GM19468 (cell line): ENCODE measurements at regions not wholly inside any gene's neighbourhood (a gene's known extent, or its start where the extent isn't known, plus 50 kb on each side); places are given as distances from the start of the nearest gene placed in this dataset.
"Not testable (repeated sequence)": the region's sequence is repeated elsewhere in the genome, so short reads cannot be mapped to it uniquely, and the experiment has no call there.

Experiments used
- ATAC-seq: cut with Tn5 transposase; IDR thresholded peaks from one replicate; pipeline ENCODE4 v1.9.1; 2021; ENCODE audit warnings: mild to moderate bottlenecking, moderate library complexity, moderate number of reproducible peaks; ENCODE audit not compliant: unreplicated experiment; ENCODE audit errors: extremely low read depth

DNA sequence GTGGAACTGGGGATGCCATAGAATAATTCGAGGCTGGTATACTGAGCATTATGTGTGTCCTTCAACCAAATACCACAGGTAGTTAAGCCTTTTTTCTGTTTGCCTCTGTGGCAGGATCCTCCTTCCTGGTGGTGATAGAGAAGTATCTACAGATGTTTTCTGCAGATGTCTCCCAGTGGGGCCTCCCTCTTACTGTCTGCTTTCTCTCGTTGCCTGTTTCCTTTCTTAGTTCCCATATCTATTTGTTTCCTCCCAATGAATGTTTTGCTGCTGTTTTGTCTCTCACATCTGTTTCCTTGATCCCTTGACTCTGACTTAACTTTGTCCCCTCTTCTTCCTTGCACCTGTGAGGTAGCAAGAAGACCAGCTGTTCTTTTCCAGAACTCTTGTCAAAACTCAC, 130.9 kb upstream of the NUDT12 start:
- ATAC-seq, result no peak

DNA sequence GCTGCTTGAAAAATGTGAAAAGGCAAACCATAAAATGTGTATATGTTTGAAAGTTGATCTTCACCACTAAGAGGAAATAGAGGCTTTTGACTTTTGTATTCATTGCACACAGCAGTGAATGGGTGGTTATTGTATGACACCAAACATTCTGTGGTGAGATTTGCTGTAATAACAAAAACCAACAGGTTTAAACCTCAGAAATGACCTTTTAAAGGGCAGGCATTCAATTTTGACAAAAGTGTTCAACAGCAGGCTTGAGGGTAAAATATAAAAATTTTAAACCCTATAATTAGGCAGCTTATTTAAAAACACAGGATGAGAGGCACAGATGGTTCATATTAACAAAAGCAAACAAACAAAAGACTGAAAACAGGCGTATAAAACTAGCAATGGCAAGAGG, 128.1 kb upstream of the NUDT12 start:
- ATAC-seq, result no peak

DNA sequence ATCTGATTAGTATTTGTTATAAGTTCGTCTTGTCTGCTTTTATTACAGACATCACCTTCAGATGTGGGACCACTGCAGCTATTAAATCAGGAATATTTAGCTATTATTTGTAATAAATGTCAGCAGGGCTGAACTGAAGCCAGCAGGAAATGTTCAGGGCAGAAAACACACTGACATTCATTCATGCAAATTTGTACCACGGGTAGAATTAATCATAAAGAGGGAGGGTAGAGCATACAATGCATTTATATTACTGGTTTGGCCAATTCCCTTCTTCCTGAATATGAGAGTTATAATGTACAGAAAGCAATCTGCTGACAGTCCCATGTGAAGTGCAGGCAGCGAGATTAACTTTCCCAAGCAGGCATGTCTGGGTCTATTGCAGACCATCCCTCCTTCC, 117.3 kb upstream of the NUDT12 start:
- no peak for ATAC-seq

DNA sequence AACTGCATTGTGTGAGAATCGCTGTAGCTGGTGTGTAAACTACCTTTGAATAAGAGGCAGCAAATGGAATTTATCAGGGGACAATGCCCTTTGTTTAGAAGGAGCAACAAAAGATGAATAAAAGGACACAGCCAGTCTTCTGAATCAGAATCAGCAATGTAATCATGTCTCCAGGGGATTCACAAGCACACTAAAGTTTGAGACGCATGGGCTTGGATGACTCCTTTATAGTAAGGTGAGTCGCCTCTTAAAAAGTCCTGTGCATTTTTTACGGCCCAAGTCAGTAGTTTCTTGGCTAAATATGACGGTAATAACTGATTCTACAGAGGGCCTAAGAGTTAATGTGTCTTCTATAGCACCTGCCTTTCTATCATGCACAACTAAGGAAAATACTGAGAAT, 113.6 kb upstream of the NUDT12 start:
- ATAC-seq, result not testable (repeated sequence)

DNA sequence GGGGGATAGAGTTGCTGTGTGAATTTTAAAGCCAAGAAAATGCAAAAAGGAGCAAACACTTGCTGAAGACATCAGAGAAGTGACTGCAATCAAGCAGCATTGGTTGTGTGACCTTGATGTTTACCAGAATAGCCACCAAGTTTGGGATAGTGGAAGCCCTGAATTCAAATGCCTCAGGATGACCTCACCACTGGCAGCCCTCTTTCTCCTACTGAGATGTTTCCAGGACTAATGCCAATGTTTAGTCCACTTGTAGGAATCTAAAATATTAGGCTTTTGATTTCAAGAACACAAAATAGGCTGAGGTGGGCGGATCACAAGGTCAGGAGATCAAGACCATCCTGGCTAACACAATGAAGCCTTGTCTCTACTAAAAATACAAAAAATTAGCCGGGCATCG, 112.2 kb upstream of the NUDT12 start:
- ATAC-seq, result no peak

DNA sequence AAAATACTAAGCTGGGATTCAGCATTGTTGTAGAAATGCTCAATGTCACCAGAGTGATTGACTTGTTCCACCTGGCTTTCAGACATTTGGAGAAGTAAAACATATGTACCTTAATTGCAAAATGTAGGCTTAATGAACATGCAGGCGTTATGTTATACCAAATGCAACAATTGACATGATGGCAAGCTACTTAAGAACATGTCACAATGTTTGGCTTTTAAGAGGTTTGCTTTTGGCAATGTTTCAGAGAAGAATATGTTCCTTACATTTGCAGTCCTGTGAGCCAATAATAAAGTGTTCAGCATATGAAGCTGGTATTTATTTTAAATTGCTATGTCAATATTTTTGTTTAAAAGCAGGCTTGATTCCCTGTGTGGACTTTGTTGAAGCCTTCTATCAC, 111.7 kb upstream of the NUDT12 start:
- ATAC-seq, result no peak

DNA sequence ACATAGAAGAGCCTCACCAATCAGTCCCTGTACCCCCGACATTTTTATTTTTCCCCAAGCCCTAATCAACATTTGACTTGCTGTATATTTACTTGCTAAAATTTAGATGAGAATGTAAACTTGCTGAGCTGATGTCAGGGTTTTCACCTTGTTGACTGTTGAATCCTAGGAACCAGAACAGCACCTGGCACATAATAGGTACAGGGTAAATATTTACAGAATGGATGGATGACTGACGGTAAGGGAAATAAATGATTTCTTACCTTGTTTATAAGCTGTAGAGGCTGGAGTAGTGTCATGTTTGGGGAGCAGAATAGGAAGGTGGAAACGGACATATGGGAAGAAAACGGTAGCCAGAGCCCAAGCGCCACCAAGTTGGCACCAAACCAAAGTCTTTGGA, 107.0 kb upstream of the NUDT12 start:
- ATAC-seq, result no peak

DNA sequence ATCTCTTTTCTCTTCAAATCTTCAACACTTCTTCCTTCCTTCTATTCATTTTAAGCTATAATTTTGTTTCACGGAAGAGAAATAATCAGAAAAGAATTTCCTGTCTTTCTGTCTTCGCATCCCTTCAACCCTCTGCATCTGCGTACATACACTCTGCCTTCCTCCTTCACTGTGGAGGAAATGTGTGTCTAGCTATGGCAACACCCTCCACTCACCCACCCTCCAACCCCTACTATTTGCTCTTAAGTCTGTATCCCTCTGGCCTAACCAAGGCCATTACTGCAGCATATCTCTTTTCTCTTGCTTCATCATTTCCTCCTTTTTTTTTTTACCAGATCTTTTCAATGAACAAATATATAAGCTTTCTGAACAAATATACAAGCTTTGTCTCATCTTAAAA, 105.7 kb upstream of the NUDT12 start:
- no peak for ATAC-seq

DNA sequence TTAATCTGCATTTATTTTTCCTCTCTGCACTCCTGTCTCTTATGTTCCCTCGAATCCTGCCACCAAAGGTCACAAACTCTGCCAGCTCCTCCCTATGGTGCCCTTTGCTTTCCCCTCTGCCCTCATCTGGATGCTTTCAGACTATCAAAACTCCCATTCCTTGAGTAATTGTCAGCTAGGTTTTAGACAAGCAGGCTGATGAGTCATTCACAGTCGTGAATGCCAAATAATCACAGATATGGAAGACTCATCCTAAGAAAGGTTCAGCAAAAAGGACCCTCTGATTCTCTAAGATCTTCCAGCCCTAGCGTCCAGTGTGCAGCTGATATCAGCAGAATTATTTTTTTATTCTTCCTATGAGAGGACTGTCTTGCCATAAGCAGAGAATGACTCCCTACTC, 104.5 kb upstream of the NUDT12 start:
- no peak for ATAC-seq

DNA sequence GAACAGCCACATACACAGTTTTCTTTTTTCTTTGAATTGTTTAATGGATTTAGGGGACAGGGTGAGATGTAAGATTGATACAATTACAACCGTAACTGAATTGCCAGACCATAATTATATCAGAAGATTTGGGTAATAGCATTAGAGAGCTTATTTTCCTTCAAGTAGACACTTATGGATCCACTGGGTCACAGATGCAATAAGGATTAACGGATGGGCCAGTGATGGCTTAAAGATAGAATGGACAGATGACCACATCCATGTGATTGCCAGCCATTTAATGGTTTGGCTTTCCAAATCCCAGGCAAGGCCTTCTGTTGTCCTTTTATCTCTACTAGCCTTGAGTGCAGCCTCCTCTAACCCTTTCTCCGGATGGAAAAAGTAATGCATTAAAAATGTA, 94.7 kb upstream of the NUDT12 start:
- no peak for ATAC-seq

DNA sequence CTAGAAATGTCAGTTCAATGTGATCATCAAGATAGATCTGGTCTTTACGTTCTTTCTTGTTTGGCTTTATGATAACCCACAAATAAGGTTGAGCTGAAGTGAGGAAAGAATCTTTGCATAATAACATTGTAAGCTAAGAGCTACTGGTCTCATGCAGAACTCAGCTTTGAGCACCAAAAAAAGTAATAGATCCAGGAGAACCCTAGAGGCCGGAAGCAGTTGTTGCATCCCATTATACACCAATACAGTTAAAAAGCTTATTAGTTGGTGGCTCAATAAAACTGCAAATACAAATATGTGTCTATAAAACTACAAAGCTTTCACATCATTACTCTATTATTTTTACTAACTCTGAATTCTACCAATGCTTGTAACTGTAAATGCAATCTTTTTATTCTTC, 85.5 kb upstream of the NUDT12 start:
- no peak for ATAC-seq

DNA sequence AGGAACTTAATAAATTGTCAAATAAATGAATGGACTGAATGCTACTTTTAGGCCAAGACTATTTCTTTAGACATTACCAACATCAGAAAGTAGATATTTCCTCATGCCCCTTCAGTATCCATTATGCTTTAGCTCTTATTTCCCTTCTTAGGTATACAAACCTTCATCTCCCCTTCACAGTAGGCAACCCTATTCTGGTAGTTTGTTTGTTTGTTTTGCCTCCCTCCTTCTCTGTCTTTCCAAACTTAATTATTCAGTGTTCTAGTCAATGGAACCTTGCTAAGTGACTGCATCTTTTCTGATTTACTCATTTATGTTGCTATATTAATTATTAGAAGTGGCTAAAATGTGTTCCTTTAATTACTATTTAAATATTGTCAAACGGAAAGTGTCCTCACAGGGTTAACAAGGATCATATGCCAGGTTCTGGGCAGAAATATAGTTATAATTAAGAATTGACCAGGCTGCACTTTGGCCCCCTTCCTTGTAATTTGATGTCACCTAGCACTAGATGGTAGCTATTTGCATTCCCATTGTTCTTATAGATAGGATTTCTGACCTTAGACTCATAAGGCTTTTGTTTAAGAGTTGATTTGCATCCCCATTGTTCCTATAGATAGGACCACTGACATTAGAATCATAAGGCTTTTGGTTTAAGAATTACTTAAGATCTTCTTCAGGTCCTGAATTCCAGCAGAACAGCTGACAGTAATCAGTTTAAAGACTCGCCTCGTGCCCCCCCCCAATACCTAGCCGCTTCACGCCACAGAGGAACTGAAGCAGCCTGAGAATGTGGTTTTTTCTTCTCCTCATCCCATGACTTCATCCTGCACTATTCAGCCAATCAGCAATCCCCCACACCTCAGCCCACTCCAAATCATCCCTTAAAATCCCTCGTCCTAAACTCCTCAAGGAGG, 84.4 kb upstream of the NUDT12 start:
- ATAC-seq, result no peak

DNA sequence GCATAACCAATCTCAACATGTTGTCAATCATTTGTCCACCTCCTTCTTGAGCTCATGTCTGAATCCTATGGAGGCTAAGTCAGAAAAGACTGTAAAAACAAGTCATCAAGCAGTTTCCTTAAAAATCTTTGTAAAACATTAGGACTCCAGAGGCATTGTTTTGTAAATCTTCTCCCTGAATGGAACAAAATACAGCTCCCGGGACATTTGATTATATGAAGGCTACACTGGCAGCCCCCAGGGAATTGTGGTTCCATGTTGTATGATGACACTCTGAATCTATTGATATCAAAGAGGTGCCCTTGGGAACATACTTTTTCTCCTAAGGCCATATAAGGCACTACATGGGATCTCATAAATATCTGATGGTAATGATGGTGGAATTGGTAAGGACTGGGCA, 83.2 kb upstream of the NUDT12 start:
- no peak for ATAC-seq

DNA sequence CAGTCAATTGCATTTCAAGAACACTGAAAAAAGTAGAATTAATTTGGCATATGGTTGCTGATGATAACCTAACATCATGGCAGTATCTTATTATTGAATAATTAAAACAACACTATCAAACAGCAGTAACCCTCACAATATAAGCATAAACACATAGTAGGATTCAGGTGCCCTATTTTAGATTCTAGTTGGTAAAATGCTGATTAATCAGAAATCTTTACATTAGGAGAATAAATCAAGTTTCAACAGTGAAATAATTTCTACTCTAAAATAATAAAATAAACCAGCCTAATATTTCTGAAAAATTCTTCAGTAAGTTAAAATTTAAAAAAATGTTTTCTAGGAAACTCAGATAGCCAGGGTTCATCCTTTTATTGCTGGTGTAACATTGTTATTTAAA, 76.4 kb upstream of the NUDT12 start:
- ATAC-seq, result no peak

DNA sequence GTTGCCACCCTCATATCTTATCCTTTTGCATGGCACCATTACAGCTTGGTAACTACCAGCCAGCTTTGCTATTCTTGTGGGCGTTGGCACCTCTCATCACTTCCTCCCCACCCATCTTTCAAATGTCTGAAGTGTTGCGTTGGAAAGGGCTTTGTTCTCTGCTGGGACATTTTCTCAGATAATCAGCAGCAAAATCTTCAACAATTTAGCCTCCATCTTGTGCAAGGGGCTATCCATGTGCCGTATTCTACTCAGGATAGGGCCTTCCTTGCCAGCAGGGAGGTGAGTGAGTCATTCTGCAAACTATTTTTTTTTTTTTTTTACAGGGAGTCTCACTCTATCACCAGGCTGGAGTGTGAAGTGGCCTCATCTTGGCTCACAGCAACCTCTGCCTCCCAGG, 62.1 kb upstream of the NUDT12 start:
- no peak for ATAC-seq

DNA sequence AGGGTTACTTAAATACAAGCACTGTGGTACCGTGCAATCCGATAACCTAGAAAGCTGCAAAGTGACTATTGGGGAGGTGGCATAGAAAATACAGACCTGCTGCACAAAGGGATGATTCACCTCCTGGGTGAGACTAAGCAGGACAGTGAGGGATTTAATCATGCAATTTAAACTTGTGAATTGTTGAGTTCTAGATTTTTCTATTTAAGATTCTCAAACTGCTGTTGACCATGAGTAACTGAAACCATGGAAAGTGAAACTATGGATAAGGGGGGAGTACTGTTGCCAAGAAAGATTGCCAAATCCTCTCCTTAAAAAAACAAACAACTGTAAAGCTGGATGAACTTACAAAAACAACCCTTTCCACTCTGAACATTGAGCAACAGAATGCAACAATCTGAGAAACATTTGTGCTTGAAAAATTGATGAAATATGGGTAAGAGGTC, 61.5 kb upstream of the NUDT12 start:
- no peak for ATAC-seq

DNA sequence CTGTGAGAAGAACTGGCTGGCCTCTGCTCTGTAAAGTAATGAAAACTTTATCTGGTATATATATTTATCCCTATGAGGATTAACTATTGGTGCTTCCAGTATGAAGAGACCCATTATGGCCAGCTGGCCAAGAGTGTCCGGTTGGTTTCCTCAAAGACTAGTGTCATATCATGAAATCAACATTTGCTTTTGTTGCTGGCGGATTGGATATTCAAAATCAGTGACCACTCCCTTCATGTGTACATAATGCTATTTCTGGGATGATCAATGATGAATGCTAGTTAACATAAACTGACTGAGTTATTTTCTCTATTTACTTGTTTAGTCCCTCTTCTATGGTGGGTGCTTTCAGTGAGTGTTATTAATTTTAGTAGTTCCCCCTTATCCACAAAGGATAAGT, 60.8 kb upstream of the NUDT12 start:
- ATAC-seq, result no peak

DNA sequence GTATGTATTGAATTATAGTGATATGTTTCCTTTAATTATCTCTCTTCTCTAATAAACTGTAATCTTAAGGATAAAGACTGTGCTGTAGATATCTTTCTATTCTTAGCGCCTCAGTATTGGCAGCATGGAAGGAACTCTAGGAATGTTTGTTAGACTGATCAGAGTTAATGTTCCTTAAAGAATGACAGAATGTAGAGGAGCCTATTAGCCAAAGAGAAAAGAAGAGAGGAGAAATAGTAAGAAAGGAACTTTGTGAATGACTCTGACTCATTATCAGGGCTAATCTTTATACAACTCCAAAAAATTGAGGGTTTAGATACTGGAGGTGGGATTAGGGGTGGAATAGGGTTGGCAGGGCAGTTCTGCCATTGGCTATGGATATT, 59.0 kb upstream of the NUDT12 start:
- ATAC-seq, result no peak

DNA sequence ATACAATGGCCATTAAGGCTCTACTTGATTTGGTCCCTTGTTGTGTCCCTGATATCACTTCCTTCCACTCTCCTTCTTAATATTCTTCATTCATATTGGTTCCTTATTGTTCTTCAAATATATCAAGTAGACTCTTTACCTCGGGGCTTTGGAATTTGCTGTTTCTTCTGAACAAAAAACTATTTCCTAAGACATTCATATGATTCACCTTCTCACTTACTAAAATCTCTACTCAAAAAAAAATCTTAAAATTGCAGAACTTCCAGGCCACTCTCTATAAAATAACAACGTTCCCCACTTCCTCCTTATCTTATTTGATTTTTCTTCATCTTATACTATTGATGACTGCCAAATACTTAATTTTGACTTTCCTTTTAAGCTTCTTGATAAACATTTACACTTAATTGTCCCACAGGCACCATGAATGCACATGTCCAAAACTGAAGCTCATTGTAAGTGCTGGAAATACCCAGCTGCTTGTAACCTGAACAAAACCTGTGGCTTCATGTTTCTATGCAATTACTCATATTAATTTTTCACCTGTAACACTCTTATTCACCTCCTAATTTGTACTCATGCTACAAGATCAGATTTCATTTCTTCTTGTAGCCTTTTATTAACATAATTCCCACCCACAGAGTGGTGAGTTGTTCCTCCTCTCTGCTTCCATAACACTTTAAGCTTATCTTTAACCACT, 58.4 kb upstream of the NUDT12 start:
- ATAC-seq, result no peak

DNA sequence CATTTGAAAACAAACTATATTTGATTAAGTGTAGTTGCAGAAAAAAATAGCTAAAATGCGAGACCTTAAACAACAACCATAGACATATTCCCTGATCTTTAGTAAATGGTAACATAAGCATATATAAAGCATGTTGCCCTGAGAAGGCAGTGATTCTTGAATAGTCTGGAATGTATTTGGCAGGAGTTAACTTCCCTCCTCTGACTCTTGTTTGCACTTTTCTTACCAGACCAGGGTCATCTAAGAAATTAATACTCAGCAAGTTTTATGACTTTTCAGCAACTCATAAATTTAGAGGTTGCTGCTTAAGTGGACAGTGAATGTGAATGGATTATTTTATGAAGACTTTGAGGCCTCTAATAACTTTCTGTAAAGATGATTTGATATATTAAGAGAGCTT, 55.3 kb upstream of the NUDT12 start:
- ATAC-seq, result no peak

DNA sequence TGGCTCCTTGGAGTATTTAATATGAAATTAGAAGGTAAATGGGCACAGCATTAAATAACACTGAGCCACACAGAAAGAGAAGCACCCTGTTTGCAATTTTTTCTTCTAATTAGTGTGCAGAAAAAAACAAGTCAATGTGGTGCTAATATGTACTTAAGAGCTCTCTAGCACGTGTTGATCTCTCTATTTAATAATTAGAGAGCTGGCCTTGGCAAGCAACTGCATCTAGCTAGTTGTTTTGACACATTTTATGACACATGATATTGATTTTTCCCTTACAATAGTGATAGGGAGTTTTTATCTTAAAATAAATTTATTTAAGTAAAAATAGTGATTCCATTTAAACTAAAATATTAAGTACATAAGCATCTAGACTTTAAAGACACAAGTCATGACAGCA, 54.5 kb upstream of the NUDT12 start:
- no peak for ATAC-seq

DNA sequence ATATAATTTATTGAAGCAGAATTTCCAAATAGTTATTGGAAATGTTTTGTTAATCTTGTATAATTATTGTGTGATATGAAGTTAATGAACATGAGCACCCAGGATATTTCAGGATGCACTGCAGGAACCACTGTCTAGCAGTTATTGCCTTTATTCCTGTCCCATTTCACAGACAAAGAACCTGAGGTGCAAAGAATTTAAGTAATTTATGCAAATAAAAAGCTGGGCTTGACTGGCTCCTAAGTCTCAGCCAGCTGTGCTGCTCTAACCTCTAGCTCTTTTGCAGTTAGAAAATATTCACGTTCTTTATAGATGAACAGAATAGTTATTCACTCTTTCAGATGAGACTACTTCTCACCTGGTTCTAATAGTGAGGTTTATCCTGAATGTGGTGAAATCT, 50.0 kb upstream of the NUDT12 start:
- no peak for ATAC-seq
